ENCODE measurements at regions not wholly inside any gene's neighbourhood (a gene's known extent, or its start where the extent isn't known, plus 50 kb on each side); places are given as distances from the start of the nearest gene placed in this dataset.
"Not testable (repeated sequence)": the region's sequence is repeated elsewhere in the genome, so short reads cannot be mapped to it uniquely, and the experiment has no call there.

GRCh38 chr13:68527167-68527566 is 1297.0 kb upstream of the PCDH9 start:
- not testable (repeated sequence) for TF ChIP-seq EZH2 (IDR thresholded peaks at IDR 0.05; ENCODE audit: insufficient read depth, poor library complexity, severe bottlenecking); EZH2phosphoT487 (IDR thresholded peaks at IDR 0.05; ENCODE audit: insufficient read depth, low read depth)

Measured in GM23248 (cell line).